ENCODE measurements at regions not wholly inside any gene's neighbourhood (a gene's known extent, or its start where the extent isn't known, plus 50 kb on each side); places are given as distances from the start of the nearest gene placed in this dataset.
A peak's percentile ranks its signal among the peaks of the same experiment; 100 is the strongest.

DNA sequence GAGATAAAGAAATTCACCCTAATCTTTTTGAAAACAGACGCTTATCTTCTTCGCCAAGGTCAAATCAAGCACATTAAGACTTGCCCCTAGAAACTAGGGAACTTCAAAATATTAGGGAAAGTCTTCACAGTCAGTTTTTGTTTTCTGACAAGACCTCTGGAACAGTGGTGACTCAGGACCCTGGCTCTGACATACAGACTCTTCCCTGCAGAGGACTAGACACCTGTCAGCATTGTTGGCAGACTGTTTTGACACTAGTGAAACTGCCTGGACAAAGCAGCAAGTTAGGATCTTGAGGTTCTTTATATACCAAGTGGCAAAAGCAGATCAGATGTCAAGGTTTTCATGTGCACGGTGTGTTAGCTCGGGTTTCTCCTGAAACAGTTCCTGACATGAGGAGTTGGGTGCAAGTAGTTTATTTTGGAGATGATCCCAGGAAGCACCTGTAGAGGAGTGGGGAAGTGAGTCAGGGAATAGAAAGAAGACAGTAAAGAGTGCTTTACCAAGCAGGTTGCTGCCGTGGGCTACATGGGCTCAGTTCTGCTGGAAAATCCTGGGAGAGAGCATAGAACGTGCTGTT lies 182.0 kb upstream of the IRX5 start:
- Mint-ChIP-seq H3K27me3 (ENCODE audit: insufficient read depth, low read depth, poor library complexity) (peaks cover 7% of the 10 kb centered on the region), H3K4me1 (peaks cover 6% of the 10 kb centered on the region; the same call in 2 of the 3 replicates), H3K4me3 (no peak overlapping the region), H3K36me3 (ENCODE audit: low read depth) (no peaks in the 10 kb centered on the region), H3K27ac (no peak overlapping the region), H3K9me3 (no peaks in the 10 kb centered on the region)
- TF ChIP-seq, protein P1, sequence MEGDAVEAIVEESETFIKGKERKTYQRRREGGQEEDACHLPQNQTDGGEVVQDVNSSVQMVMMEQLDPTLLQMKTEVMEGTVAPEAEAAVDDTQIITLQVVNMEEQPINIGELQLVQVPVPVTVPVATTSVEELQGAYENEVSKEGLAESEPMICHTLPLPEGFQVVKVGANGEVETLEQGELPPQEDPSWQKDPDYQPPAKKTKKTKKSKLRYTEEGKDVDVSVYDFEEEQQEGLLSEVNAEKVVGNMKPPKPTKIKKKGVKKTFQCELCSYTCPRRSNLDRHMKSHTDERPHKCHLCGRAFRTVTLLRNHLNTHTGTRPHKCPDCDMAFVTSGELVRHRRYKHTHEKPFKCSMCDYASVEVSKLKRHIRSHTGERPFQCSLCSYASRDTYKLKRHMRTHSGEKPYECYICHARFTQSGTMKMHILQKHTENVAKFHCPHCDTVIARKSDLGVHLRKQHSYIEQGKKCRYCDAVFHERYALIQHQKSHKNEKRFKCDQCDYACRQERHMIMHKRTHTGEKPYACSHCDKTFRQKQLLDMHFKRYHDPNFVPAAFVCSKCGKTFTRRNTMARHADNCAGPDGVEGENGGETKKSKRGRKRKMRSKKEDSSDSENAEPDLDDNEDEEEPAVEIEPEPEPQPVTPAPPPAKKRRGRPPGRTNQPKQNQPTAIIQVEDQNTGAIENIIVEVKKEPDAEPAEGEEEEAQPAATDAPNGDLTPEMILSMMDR (conservative IDR thresholded peaks at IDR 0.05; ENCODE audit: low read depth in 2 of 2) = no peak
- TF ChIP-seq JUNB (IDR thresholded peaks at IDR 0.05; ENCODE audit: unreplicated experiment) = no peak
- TF ChIP-seq EZH2phosphoT487 (IDR thresholded peaks at IDR 0.05; ENCODE audit: unreplicated experiment) = no peak
- no peak for TF ChIP-seq NANOG (IDR thresholded peaks at IDR 0.05; ENCODE audit: borderline replicate concordance)
- TF ChIP-seq, protein P2, sequence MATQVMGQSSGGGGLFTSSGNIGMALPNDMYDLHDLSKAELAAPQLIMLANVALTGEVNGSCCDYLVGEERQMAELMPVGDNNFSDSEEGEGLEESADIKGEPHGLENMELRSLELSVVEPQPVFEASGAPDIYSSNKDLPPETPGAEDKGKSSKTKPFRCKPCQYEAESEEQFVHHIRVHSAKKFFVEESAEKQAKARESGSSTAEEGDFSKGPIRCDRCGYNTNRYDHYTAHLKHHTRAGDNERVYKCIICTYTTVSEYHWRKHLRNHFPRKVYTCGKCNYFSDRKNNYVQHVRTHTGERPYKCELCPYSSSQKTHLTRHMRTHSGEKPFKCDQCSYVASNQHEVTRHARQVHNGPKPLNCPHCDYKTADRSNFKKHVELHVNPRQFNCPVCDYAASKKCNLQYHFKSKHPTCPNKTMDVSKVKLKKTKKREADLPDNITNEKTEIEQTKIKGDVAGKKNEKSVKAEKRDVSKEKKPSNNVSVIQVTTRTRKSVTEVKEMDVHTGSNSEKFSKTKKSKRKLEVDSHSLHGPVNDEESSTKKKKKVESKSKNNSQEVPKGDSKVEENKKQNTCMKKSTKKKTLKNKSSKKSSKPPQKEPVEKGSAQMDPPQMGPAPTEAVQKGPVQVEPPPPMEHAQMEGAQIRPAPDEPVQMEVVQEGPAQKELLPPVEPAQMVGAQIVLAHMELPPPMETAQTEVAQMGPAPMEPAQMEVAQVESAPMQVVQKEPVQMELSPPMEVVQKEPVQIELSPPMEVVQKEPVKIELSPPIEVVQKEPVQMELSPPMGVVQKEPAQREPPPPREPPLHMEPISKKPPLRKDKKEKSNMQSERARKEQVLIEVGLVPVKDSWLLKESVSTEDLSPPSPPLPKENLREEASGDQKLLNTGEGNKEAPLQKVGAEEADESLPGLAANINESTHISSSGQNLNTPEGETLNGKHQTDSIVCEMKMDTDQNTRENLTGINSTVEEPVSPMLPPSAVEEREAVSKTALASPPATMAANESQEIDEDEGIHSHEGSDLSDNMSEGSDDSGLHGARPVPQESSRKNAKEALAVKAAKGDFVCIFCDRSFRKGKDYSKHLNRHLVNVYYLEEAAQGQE (IDR thresholded peaks at IDR 0.05; ENCODE audit: unreplicated experiment) = no peak
- no peak for TF ChIP-seq ZNF331 (CRISPR knock-in tag; IDR thresholded peaks at IDR 0.05; ENCODE audit: low read depth)
- no peak for TF ChIP-seq EZH2 (IDR thresholded peaks at IDR 0.05; ENCODE audit: low read depth, unreplicated experiment)
- TF ChIP-seq, protein P3, sequence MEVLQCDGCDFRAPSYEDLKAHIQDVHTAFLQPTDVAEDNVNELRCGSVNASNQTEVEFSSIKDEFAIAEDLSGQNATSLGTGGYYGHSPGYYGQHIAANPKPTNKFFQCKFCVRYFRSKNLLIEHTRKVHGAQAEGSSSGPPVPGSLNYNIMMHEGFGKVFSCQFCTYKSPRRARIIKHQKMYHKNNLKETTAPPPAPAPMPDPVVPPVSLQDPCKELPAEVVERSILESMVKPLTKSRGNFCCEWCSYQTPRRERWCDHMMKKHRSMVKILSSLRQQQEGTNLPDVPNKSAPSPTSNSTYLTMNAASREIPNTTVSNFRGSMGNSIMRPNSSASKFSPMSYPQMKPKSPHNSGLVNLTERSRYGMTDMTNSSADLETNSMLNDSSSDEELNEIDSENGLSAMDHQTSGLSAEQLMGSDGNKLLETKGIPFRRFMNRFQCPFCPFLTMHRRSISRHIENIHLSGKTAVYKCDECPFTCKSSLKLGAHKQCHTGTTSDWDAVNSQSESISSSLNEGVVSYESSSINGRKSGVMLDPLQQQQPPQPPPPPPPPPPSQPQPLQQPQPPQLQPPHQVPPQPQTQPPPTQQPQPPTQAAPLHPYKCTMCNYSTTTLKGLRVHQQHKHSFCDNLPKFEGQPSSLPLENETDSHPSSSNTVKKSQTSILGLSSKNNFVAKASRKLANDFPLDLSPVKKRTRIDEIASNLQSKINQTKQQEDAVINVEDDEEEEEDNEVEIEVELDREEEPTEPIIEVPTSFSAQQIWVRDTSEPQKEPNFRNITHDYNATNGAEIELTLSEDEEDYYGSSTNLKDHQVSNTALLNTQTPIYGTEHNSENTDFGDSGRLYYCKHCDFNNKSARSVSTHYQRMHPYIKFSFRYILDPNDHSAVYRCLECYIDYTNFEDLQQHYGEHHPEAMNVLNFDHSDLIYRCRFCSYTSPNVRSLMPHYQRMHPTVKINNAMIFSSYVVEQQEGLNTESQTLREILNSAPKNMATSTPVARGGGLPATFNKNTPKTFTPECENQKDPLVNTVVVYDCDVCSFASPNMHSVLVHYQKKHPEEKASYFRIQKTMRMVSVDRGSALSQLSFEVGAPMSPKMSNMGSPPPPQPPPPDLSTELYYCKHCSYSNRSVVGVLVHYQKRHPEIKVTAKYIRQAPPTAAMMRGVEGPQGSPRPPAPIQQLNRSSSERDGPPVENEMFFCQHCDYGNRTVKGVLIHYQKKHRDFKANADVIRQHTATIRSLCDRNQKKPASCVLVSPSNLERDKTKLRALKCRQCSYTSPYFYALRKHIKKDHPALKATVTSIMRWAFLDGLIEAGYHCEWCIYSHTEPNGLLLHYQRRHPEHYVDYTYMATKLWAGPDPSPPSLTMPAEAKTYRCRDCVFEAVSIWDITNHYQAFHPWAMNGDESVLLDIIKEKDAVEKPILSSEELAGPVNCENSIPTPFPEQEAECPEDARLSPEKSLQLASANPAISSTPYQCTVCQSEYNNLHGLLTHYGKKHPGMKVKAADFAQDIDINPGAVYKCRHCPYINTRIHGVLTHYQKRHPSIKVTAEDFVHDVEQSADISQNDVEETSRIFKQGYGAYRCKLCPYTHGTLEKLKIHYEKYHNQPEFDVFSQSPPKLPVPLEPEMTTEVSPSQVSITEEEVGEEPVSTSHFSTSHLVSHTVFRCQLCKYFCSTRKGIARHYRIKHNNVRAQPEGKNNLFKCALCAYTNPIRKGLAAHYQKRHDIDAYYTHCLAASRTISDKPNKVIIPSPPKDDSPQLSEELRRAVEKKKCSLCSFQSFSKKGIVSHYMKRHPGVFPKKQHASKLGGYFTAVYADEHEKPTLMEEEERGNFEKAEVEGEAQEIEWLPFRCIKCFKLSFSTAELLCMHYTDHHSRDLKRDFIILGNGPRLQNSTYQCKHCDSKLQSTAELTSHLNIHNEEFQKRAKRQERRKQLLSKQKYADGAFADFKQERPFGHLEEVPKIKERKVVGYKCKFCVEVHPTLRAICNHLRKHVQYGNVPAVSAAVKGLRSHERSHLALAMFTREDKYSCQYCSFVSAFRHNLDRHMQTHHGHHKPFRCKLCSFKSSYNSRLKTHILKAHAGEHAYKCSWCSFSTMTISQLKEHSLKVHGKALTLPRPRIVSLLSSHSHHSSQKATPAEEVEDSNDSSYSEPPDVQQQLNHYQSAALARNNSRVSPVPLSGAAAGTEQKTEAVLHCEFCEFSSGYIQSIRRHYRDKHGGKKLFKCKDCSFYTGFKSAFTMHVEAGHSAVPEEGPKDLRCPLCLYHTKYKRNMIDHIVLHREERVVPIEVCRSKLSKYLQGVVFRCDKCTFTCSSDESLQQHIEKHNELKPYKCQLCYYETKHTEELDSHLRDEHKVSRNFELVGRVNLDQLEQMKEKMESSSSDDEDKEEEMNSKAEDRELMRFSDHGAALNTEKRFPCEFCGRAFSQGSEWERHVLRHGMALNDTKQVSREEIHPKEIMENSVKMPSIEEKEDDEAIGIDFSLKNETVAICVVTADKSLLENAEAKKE (CRISPR knock-in tag; IDR thresholded peaks at IDR 0.05) = no peak
- TF ChIP-seq STAT1 (IDR thresholded peaks at IDR 0.05; ENCODE audit: unreplicated experiment) = no peak
- TF ChIP-seq ZNF114 (CRISPR knock-in tag; IDR thresholded peaks at IDR 0.05) = no peak
- no peak for TF ChIP-seq POLR2AphosphoS5 (IDR thresholded peaks at IDR 0.05; ENCODE audit: low read depth)
- TF ChIP-seq CREB1 (CRISPR knock-in tag; IDR thresholded peaks at IDR 0.05; ENCODE audit: low read depth) = no peak
- TF ChIP-seq, protein P4, sequence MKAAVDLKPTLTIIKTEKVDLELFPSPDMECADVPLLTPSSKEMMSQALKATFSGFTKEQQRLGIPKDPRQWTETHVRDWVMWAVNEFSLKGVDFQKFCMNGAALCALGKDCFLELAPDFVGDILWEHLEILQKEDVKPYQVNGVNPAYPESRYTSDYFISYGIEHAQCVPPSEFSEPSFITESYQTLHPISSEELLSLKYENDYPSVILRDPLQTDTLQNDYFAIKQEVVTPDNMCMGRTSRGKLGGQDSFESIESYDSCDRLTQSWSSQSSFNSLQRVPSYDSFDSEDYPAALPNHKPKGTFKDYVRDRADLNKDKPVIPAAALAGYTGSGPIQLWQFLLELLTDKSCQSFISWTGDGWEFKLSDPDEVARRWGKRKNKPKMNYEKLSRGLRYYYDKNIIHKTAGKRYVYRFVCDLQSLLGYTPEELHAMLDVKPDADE (IDR thresholded peaks at IDR 0.05) = no peak
- ATAC-seq (no peak), DNase-seq (ENCODE audit: low spot score) (no peak)
- peaks cover 8% of the 10 kb centered on the region; the same call in 1 of the 2 replicates for H3K4me1 ChIP-seq (ENCODE audit: insufficient read depth)
- H3K9me2 ChIP-seq (ENCODE audit: insufficient read depth) = peaks cover 15% of the 10 kb centered on the region; the same call in 1 of the 2 replicates
- no peaks in the 10 kb centered on the region for H3K79me2 ChIP-seq (replicated peaks; ENCODE audit: insufficient read depth)
- H3K4me2 ChIP-seq = no peak overlapping the region
- no peak overlapping the region for H3K27ac ChIP-seq (ENCODE audit: low read depth)
- 0 out of 2 replicates have a peak overlapping the region, but pooled peaks have one; percentile 18 for H2AFZ ChIP-seq
- no peaks in the 10 kb centered on the region for H3F3A ChIP-seq (replicated peaks; ENCODE audit: low read depth)
- no peaks in the 10 kb centered on the region for H3K27me3 ChIP-seq (ENCODE audit: insufficient read depth)
- no peak overlapping the region for H3K4me3 ChIP-seq
- no peaks in the 10 kb centered on the region for H4K20me1 ChIP-seq (replicated peaks; ENCODE audit: insufficient read depth)
- no peaks in the 10 kb centered on the region for H3K36me3 ChIP-seq (ENCODE audit: insufficient read depth)
